Astrocyte (in vitro differentiated cells and primary cell): ENCODE measurements at regions not wholly inside any gene's neighbourhood (a gene's known extent, or its start where the extent isn't known, plus 50 kb on each side); places are given as distances from the start of the nearest gene placed in this dataset.

Experiments
- DNase-seq: peaks from one replicate; pipeline ENCODE4 v3.0.0-alpha.2; 2010; ENCODE audit warnings: low read depth
- FAIRE-seq: peaks from 2 replicates; lab custom pipeline; 2011; peaks lifted over from hg19 to GRCh38; lab: Jason Lieb, UNC
- H2AFZ ChIP-seq: 2 replicates; pipeline ENCODE4 v1.6.0; 2012; ENCODE audit warnings: low read depth, low read length, inconsistent platforms
- H3K27ac ChIP-seq: 2 replicates; pipeline ENCODE4 v1.5.1; 2011; ENCODE audit warnings: low read depth, low read length, inconsistent platforms
- H3K27me3 ChIP-seq: 2 replicates; pipeline ENCODE4 v1.6.0; 2011; ENCODE audit warnings: low read length, inconsistent platforms; ENCODE audit not compliant: insufficient read depth
- H3K36me3 ChIP-seq: 2 replicates; pipeline ENCODE4 v1.5.1; 2011; ENCODE audit warnings: low read length, inconsistent platforms; ENCODE audit not compliant: insufficient read depth
- H3K4me1 ChIP-seq: 2 replicates; pipeline ENCODE4 v1.5.1; 2011; ENCODE audit warnings: low read length, inconsistent platforms; ENCODE audit not compliant: insufficient read depth
- H3K4me2 ChIP-seq: 2 replicates; pipeline ENCODE4 v1.6.0; 2012; ENCODE audit warnings: low read length, inconsistent platforms
- H3K4me3 ChIP-seq: 2 replicates; pipeline ENCODE4 v1.5.1; 2011; ENCODE audit warnings: low read depth, mild to moderate bottlenecking, low read length, inconsistent platforms; ENCODE audit not compliant: insufficient read depth
- H3K79me2 ChIP-seq: 2 replicates; pipeline ENCODE4 v1.6.0; 2012; ENCODE audit warnings: mild to moderate bottlenecking, low read length, inconsistent platforms; ENCODE audit not compliant: insufficient read depth
- H3K9ac ChIP-seq: 2 replicates; pipeline ENCODE4 v1.6.0; 2012; ENCODE audit warnings: mild to moderate bottlenecking, low read length, inconsistent platforms
- H3K9me3 ChIP-seq: 2 replicates; pipeline ENCODE4 v1.5.1; 2012; ENCODE audit warnings: low read depth, mild to moderate bottlenecking, low read length, inconsistent platforms; ENCODE audit not compliant: insufficient read depth
- H4K20me1 ChIP-seq: 2 replicates; pipeline ENCODE4 v1.6.0; 2012; ENCODE audit warnings: low read length, inconsistent platforms; ENCODE audit not compliant: insufficient read depth
- H3K27ac Mint-ChIP-seq: one replicate; pipeline ENCODE4 v1.8.0; 2021; ENCODE audit warnings: mild to moderate bottlenecking, mixed read lengths; ENCODE audit not compliant: unreplicated experiment
- H3K27me3 Mint-ChIP-seq: one replicate; pipeline ENCODE4 v1.8.0; 2021; ENCODE audit warnings: low read depth, mixed read lengths; ENCODE audit not compliant: unreplicated experiment
- H3K36me3 Mint-ChIP-seq: one replicate; pipeline ENCODE4 v1.8.0; 2021; ENCODE audit warnings: low read depth, mixed read lengths; ENCODE audit not compliant: unreplicated experiment
- H3K4me1 Mint-ChIP-seq: one replicate; pipeline ENCODE4 v1.8.0; 2021; ENCODE audit warnings: low read depth, mixed read lengths; ENCODE audit not compliant: unreplicated experiment
- H3K4me3 Mint-ChIP-seq: one replicate; pipeline ENCODE4 v1.8.0; 2021; ENCODE audit warnings: mild to moderate bottlenecking, moderate library complexity, mixed read lengths; ENCODE audit not compliant: unreplicated experiment
- H3K9me3 Mint-ChIP-seq: one replicate; pipeline ENCODE4 v1.8.0; 2021; ENCODE audit warnings: mild to moderate bottlenecking, mixed read lengths; ENCODE audit not compliant: unreplicated experiment
- EZH2 ChIP-seq: IDR thresholded peaks from 2 replicates; pipeline ENCODE4 v1.6.1; 2012; ENCODE audit warnings: mild to moderate bottlenecking, low read length, inconsistent platforms; ENCODE audit not compliant: insufficient read depth
- TF ChIP-seq, protein P1 (sequence below): IDR thresholded peaks from 2 replicates; pipeline ENCODE4 v1.5.1; 2011; ENCODE audit warnings: low read depth, mild to moderate bottlenecking, inconsistent platforms, low read length, moderate library complexity; ENCODE audit not compliant: insufficient read depth

DNA sequence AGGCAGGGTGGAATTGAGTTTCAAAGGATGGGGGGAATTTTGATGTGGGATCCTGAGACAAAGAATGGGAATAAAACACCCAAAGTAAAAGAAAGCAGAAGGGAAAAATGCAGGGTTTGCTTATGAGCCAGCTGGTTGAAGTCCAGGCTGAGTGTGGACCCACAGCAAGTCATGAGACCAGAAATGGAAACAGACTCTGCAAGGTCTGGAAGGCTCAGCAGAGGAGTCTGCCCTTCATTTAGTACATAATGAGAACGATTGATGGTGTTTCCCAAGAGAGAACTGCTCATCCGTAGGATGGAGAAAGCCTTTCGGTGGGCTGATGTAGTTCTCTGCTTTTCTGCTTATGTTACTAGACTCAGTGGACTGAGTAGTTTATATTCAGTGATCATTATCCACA lies 259.1 kb downstream of the C4orf33 start:
- Histone ChIP-seq H3K9me3 (no peaks in the 10 kb centered on the region), H3K4me1 (peaks cover 12% of the 10 kb centered on the region), H3K36me3 (no peaks in the 10 kb centered on the region), H3K4me2 (no peak overlapping the region), H3K79me2 (no peaks in the 10 kb centered on the region), H3K27ac (no peak overlapping the region), H3K4me3 (no peak overlapping the region), H3K27me3 (no peaks in the 10 kb centered on the region), H3K9ac (no peak overlapping the region), H4K20me1 (no peaks in the 10 kb centered on the region), H2AFZ (no peak overlapping the region)
- Mint-ChIP-seq H3K27me3 (peaks cover 2% of the 10 kb centered on the region), H3K27ac (no peak overlapping the region), H3K4me1 (peaks cover 20% of the 10 kb centered on the region), H3K36me3 (no peaks in the 10 kb centered on the region), H3K9me3 (no peaks in the 10 kb centered on the region), H3K4me3 (no peak overlapping the region)
- FAIRE-seq (no peak), DNase-seq (no peak)
- TF ChIP-seq, protein P1, sequence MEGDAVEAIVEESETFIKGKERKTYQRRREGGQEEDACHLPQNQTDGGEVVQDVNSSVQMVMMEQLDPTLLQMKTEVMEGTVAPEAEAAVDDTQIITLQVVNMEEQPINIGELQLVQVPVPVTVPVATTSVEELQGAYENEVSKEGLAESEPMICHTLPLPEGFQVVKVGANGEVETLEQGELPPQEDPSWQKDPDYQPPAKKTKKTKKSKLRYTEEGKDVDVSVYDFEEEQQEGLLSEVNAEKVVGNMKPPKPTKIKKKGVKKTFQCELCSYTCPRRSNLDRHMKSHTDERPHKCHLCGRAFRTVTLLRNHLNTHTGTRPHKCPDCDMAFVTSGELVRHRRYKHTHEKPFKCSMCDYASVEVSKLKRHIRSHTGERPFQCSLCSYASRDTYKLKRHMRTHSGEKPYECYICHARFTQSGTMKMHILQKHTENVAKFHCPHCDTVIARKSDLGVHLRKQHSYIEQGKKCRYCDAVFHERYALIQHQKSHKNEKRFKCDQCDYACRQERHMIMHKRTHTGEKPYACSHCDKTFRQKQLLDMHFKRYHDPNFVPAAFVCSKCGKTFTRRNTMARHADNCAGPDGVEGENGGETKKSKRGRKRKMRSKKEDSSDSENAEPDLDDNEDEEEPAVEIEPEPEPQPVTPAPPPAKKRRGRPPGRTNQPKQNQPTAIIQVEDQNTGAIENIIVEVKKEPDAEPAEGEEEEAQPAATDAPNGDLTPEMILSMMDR, result no peak
- TF ChIP-seq EZH2, result no peak

DNA sequence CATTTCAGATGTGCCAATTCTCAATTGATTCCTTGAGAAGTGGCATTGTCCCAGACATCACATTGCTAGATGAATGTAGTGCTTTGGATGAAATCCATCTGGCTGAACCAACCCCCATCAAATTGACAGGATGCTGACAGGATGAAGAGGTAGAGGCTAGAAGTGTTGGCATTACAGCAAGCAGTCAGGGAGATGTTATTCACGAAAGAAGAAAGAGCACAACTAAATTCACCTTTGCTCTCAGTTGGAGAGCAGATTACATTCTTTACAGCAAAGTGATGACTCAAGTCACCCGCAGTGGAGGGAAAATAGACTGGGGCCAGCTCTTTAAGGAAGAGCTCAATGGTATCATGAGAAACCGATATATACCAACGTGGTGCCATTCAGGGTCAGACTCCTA lies 259.6 kb downstream of the C4orf33 start:
- H3K9me3 ChIP-seq, result no peaks in the 10 kb centered on the region
- H3K27me3 Mint-ChIP-seq, result no peaks in the 10 kb centered on the region
- no peaks in the 10 kb centered on the region for H3K27me3 ChIP-seq
- H3K4me2 ChIP-seq, result peak overlapping the region; percentile 11
- H4K20me1 ChIP-seq, result no peaks in the 10 kb centered on the region
- H3K27ac Mint-ChIP-seq, result no peak overlapping the region
- FAIRE-seq, result no peak
- H3K4me1 Mint-ChIP-seq, result peaks cover 20% of the 10 kb centered on the region
- no peaks in the 10 kb centered on the region for H3K9me3 Mint-ChIP-seq
- H2AFZ ChIP-seq, result no peak overlapping the region
- peak; percentile 28 for DNase-seq
- H3K36me3 Mint-ChIP-seq, result no peaks in the 10 kb centered on the region
- H3K79me2 ChIP-seq, result no peaks in the 10 kb centered on the region
- peaks cover 12% of the 10 kb centered on the region for H3K4me1 ChIP-seq
- TF ChIP-seq, protein P1, result no peak
- TF ChIP-seq EZH2, result peak; percentile 31
- no peaks in the 10 kb centered on the region for H3K36me3 ChIP-seq
- no peak overlapping the region for H3K4me3 Mint-ChIP-seq
- H3K4me3 ChIP-seq, result no peak overlapping the region
- no peak overlapping the region for H3K27ac ChIP-seq
- no peak overlapping the region for H3K9ac ChIP-seq

DNA sequence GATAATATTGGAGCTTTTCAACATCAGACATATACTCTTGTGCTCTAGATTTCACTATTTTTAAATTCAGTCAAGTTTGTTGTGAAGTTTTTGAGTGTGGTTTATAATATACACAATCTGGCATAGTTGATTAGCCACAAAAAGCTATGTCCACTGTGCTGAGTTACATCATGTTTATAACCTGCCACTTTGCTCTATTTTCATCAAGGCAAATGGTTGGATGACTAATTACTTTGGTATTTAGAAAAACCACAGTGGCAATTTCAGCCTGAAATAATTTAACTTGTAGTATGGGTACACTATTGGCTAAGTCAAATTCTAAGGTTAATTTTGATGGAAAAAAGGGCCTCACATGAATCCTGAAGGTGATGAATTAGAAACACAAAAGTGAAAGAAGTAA lies 262.6 kb downstream of the C4orf33 start:
- Histone ChIP-seq H3K27ac (no peak overlapping the region), H3K27me3 (no peaks in the 10 kb centered on the region), H3K4me1 (peaks cover 12% of the 10 kb centered on the region), H3K36me3 (no peaks in the 10 kb centered on the region), H2AFZ (no peak overlapping the region), H3K4me2 (peak overlapping the region; percentile 12), H4K20me1 (no peaks in the 10 kb centered on the region), H3K4me3 (no peak overlapping the region), H3K9me3 (no peaks in the 10 kb centered on the region), H3K79me2 (no peaks in the 10 kb centered on the region), H3K9ac (no peak overlapping the region)
- H3K27ac Mint-ChIP-seq, result no peak overlapping the region
- FAIRE-seq, result no peak
- no peaks in the 10 kb centered on the region for H3K36me3 Mint-ChIP-seq
- H3K27me3 Mint-ChIP-seq, result no peaks in the 10 kb centered on the region
- DNase-seq, result peak; percentile 75
- peaks cover 20% of the 10 kb centered on the region for H3K4me1 Mint-ChIP-seq
- no peaks in the 10 kb centered on the region for H3K9me3 Mint-ChIP-seq
- no peak overlapping the region for H3K4me3 Mint-ChIP-seq
- TF ChIP-seq EZH2, result no peak
- TF ChIP-seq, protein P1, result no peak
